SK-N-SH (cell line): ENCODE measurements at regions not wholly inside any gene's neighbourhood (a gene's known extent, or its start where the extent isn't known, plus 50 kb on each side); places are given as distances from the start of the nearest gene placed in this dataset.

Experiments used
- CTCF ChIA-PET: fragments of 300-600, 350-600 bp; formaldehyde crosslinking; extraction: SDS; loops from one replicate; lab custom pipeline; 2021; lab: Yijun Ruan, JAX
- POLR2A ChIA-PET: fragments of 350-600 bp; sonication (Branson Sonifier 250); formaldehyde crosslinking; extraction: SDS; loops from one replicate; lab custom pipeline; 2020; ENCODE audit warnings: antibody characterized with exemption, inconsistent platforms; lab: Yijun Ruan, JAX
- DNase-seq: peaks from one replicate; pipeline ENCODE4 v3.0.0; 2012
- H2AFZ ChIP-seq: fragments of 200-600 bp; sonication (generic); 2 replicates; pipeline ENCODE4 v1.8.1; 2016; ENCODE audit warnings: antibody characterized with exemption, mild to moderate bottlenecking, low read depth
- H3F3A ChIP-seq: fragments of 200-600 bp; sonication (generic); replicated peaks from 2 replicates; pipeline ENCODE3; 2016; ENCODE audit warnings: antibody characterized with exemption, mild to moderate bottlenecking; ENCODE audit not compliant: insufficient read depth
- H3K27ac ChIP-seq, 2 experiments: fragments of 200-500 bp in 1 of 2; fragments of 200-600 bp in 1 of 2; sonication (Bioruptor generic) in 1 of 2; sonication (generic), shearing (Covaris generic) in 1 of 2; 2 replicates each; pipeline versions ENCODE4 v1.5.1 to v1.6.1; 2014 to 2016; ENCODE audit warnings: low read depth in 2 of 2, inconsistent platforms in 1 of 2, low read length in 1 of 2, mild to moderate bottlenecking in 1 of 2, mixed read lengths in 1 of 2
- H3K27me3 ChIP-seq: fragments of 200-600 bp; sonication (generic), shearing (Covaris generic); 2 replicates; pipeline ENCODE4 v1.6.1; 2016; ENCODE audit warnings: mixed run types; ENCODE audit not compliant: insufficient read depth
- H3K36me3 ChIP-seq, 2 experiments: fragments of 200-500 bp in 1 of 2; fragments of 200-600 bp in 1 of 2; sonication (Bioruptor generic) in 1 of 2; sonication (generic) in 1 of 2; replicated peaks in 1 of 2; 2 replicates each; pipeline versions ENCODE3 to v1.5.1; 2014 to 2016; ENCODE audit warnings: low read length in 1 of 2, mild to moderate bottlenecking in 1 of 2; ENCODE audit not compliant: insufficient read depth in 2 of 2, control insufficient read depth in 1 of 2
- H3K4me1 ChIP-seq, 2 experiments: fragments of 200-500 bp in 1 of 2; fragments of 200-600 bp in 1 of 2; sonication (Bioruptor generic) in 1 of 2; sonication (generic), shearing (Covaris generic) in 1 of 2; 2 replicates each; pipeline versions ENCODE4 v1.5.1 to v1.6.1; 2014 to 2016; ENCODE audit warnings: low read depth in 1 of 2, low read length in 1 of 2, mixed run types in 1 of 2; ENCODE audit not compliant: insufficient read depth in 2 of 2, control insufficient read depth in 1 of 2
- H3K4me2 ChIP-seq: fragments of 200-600 bp; sonication (generic), shearing (Covaris generic); 2 replicates; pipeline ENCODE4 v1.6.1; 2017; ENCODE audit warnings: mixed run types
- H3K4me3 ChIP-seq, 2 experiments: fragments of 200-500 bp in 1 of 2; fragments of 200-600 bp in 1 of 2; sonication (Bioruptor generic) in 1 of 2; sonication (generic), shearing (Covaris generic) in 1 of 2; 2 replicates each; pipeline versions ENCODE4 v1.5.1 to v1.8.1; 2014 to 2016; ENCODE audit warnings: low read depth in 2 of 2, inconsistent platforms in 1 of 2, low read length in 1 of 2, mild to moderate bottlenecking in 1 of 2, mixed read lengths in 1 of 2, moderate library complexity in 1 of 2
- H3K79me2 ChIP-seq: fragments of 200-600 bp; sonication (generic); 2 replicates; pipeline ENCODE4 v1.8.1; 2017; ENCODE audit warnings: mild to moderate bottlenecking; ENCODE audit not compliant: insufficient read depth
- H3K9ac ChIP-seq: fragments of 200-600 bp; sonication (generic); 2 replicates; pipeline ENCODE4 v1.6.1; 2017; ENCODE audit warnings: mixed run types
- H3K9me2 ChIP-seq: fragments of 200-600 bp; sonication (generic); 2 replicates; pipeline ENCODE4 v1.6.1; 2017; ENCODE audit warnings: mixed run types
- H3K9me3 ChIP-seq: fragments of 200-600 bp; sonication (generic); 2 replicates; pipeline ENCODE4 v1.6.1; 2017; ENCODE audit warnings: mixed run types, mild to moderate bottlenecking, moderate library complexity
- H4K20me1 ChIP-seq: fragments of 200-600 bp; sonication (generic); 2 replicates; pipeline ENCODE4 v1.6.1; 2017; ENCODE audit warnings: mild to moderate bottlenecking, mixed run types; ENCODE audit not compliant: insufficient read depth
- CHD2 ChIP-seq: fragments of 150-350 bp; IDR thresholded peaks from 2 replicates; pipeline ENCODE4 v1.6.1; 2018; ENCODE audit warnings: low read length; ENCODE audit not compliant: partially characterized antibody
- JUND ChIP-seq: IDR thresholded peaks from 2 replicates; pipeline ENCODE4 v1.4.0; 2012
- NRF1 ChIP-seq: IDR thresholded peaks from 2 replicates; pipeline ENCODE4 v1.6.1; 2012; ENCODE audit warnings: low read depth, mild to moderate bottlenecking, low read length
- RAD21 ChIP-seq: IDR thresholded peaks from 2 replicates; pipeline ENCODE4 v1.6.1; 2012; ENCODE audit warnings: mild to moderate bottlenecking, low read length
- TAF1 ChIP-seq: IDR thresholded peaks from 2 replicates; pipeline ENCODE4 v1.6.1; 2012; ENCODE audit warnings: low read depth, mild to moderate bottlenecking, low read length, moderate library complexity, borderline replicate concordance
- WGBS: methylation state at CpG from one replicate; pipeline ENCODE4 v1.1.6; 2017; ENCODE audit warnings: low lambda C conversion rate; 5-methylcytosine and 5-hydroxymethylcytosine counted together
- TF ChIP-seq, protein P1 (sequence below): fragments of 200-600 bp; sonication (generic); IDR thresholded peaks from 2 replicates; pipeline ENCODE4 v1.6.1; 2017; ENCODE audit warnings: antibody characterized with exemption, mild to moderate bottlenecking, moderate library complexity
- TF ChIP-seq, protein P2 (sequence below): IDR thresholded peaks from 2 replicates; pipeline ENCODE4 v1.4.0; 2012; ENCODE audit warnings: low read depth
- TF ChIP-seq, protein P3 (sequence below): IDR thresholded peaks from 2 replicates; pipeline ENCODE4 v1.4.0; 2012; ENCODE audit warnings: low read depth, borderline replicate concordance
- TF ChIP-seq, protein P4 (sequence below): fragments of 150-350 bp; IDR thresholded peaks from 2 replicates; pipeline ENCODE4 v1.6.1; 2017; ENCODE audit warnings: antibody characterized with exemption, low read length, low read depth, borderline replicate concordance
- TF ChIP-seq, protein P5 (sequence below): IDR thresholded peaks from 2 replicates; pipeline ENCODE4; 2012

DNA sequence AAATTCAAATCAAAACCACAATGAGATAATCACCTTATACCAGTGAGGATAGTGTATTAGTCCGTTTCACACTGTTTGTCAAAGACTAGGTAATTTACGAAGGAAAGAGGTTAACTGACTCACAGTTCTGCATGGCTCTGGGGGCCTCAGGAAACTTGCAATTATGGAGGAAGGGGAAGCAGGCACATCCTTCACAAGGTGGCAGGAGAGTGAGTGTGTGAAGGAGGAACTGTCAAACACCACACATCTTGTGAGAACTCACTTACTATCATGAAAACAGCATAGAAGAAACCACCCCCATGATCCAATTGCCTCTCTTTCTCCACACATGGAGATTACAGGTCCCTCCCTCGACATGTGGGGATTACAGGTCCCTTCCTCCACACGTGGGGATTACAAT, 54.7 kb upstream of the TRPC5 start:
- DNase-seq = no peak
- no peaks in the 10 kb centered on the region for H3K9me2 ChIP-seq
- POLR2A ChIA-PET = no interaction called here
- CTCF ChIA-PET = no interaction called here
- H3F3A ChIP-seq = no peaks in the 10 kb centered on the region
- H4K20me1 ChIP-seq = no peaks in the 10 kb centered on the region
- H3K36me3 ChIP-seq = no peaks in the 10 kb centered on the region
- no peaks in the 10 kb centered on the region for H3K79me2 ChIP-seq
- no peak overlapping the region for H2AFZ ChIP-seq
- no peaks in the 10 kb centered on the region for H3K9me3 ChIP-seq
- no peak overlapping the region for H3K27ac ChIP-seq
- 8% methylated on average over 4 of the region's 4 CpGs for WGBS
- H3K4me1 ChIP-seq = no peaks in the 10 kb centered on the region
- no peaks in the 10 kb centered on the region; the same call in 1 of the 2 replicates for H3K27me3 ChIP-seq
- H3K4me3 ChIP-seq = no peak overlapping the region
- H3K9ac ChIP-seq = no peak overlapping the region
- TF ChIP-seq, protein P1, sequence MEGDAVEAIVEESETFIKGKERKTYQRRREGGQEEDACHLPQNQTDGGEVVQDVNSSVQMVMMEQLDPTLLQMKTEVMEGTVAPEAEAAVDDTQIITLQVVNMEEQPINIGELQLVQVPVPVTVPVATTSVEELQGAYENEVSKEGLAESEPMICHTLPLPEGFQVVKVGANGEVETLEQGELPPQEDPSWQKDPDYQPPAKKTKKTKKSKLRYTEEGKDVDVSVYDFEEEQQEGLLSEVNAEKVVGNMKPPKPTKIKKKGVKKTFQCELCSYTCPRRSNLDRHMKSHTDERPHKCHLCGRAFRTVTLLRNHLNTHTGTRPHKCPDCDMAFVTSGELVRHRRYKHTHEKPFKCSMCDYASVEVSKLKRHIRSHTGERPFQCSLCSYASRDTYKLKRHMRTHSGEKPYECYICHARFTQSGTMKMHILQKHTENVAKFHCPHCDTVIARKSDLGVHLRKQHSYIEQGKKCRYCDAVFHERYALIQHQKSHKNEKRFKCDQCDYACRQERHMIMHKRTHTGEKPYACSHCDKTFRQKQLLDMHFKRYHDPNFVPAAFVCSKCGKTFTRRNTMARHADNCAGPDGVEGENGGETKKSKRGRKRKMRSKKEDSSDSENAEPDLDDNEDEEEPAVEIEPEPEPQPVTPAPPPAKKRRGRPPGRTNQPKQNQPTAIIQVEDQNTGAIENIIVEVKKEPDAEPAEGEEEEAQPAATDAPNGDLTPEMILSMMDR = no peak
- TF ChIP-seq, protein P2, sequence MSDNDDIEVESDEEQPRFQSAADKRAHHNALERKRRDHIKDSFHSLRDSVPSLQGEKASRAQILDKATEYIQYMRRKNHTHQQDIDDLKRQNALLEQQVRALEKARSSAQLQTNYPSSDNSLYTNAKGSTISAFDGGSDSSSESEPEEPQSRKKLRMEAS = no peak
- TF ChIP-seq, protein P3, sequence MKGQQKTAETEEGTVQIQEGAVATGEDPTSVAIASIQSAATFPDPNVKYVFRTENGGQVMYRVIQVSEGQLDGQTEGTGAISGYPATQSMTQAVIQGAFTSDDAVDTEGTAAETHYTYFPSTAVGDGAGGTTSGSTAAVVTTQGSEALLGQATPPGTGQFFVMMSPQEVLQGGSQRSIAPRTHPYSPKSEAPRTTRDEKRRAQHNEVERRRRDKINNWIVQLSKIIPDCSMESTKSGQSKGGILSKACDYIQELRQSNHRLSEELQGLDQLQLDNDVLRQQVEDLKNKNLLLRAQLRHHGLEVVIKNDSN = no peak
- no peak for TF ChIP-seq NRF1
- TF ChIP-seq CHD2 = no peak
- TF ChIP-seq JUND = no peak
- TF ChIP-seq, protein P4, sequence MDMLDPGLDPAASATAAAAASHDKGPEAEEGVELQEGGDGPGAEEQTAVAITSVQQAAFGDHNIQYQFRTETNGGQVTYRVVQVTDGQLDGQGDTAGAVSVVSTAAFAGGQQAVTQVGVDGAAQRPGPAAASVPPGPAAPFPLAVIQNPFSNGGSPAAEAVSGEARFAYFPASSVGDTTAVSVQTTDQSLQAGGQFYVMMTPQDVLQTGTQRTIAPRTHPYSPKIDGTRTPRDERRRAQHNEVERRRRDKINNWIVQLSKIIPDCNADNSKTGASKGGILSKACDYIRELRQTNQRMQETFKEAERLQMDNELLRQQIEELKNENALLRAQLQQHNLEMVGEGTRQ = no peak
- TF ChIP-seq, protein P5, sequence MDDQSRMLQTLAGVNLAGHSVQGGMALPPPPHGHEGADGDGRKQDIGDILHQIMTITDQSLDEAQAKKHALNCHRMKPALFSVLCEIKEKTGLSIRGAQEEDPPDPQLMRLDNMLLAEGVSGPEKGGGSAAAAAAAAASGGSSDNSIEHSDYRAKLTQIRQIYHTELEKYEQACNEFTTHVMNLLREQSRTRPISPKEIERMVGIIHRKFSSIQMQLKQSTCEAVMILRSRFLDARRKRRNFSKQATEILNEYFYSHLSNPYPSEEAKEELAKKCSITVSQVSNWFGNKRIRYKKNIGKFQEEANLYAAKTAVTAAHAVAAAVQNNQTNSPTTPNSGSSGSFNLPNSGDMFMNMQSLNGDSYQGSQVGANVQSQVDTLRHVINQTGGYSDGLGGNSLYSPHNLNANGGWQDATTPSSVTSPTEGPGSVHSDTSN = no peak
- no peak for TF ChIP-seq TAF1
- no peak for TF ChIP-seq RAD21
- H3K4me2 ChIP-seq = no peak overlapping the region
